ENCODE measurements at regions not wholly inside any gene's neighbourhood (a gene's known extent, or its start where the extent isn't known, plus 50 kb on each side); places are given as distances from the start of the nearest gene placed in this dataset.

GRCh38 chr3:127115691-127116351 is 77.1 kb upstream of the PRR23E start:
- TF ChIP-seq CTCF (IDR thresholded peaks at IDR 0.05; ENCODE audit: insufficient read depth, low read depth, low read length) (no peak), EZH2 (IDR thresholded peaks at IDR 0.05; ENCODE audit: insufficient read depth, low read length) (no peak)

Measured in astrocyte (in vitro differentiated cells and primary cell).